OCI-LY3 (cell line): ENCODE measurements at regions not wholly inside any gene's neighbourhood (a gene's known extent, or its start where the extent isn't known, plus 50 kb on each side); places are given as distances from the start of the nearest gene placed in this dataset.
"Not testable (repeated sequence)": the region's sequence is repeated elsewhere in the genome, so short reads cannot be mapped to it uniquely, and the experiment has no call there.

Source experiments
- CTCF ChIP-seq: fragments of 200-600, 300-600 bp; sonication (generic); IDR thresholded peaks from 2 replicates; pipeline ENCODE4 v1.5.1; 2014; ENCODE audit warnings: antibody characterized with exemption, low read length, low read depth
- EZH2phosphoT487 ChIP-seq: fragments of 200-600 bp; shearing (Covaris generic); IDR thresholded peaks from 2 replicates; pipeline ENCODE4 v1.6.1; 2018; ENCODE audit warnings: antibody characterized with exemption, mixed run types, low read depth

GRCh38 chr4:116112861-116113260 is 972.5 kb downstream of the TRAM1L1 start:
- not testable (repeated sequence) for TF ChIP-seq CTCF, EZH2phosphoT487
